ENCODE measurements at regions not wholly inside any gene's neighbourhood (a gene's known extent, or its start where the extent isn't known, plus 50 kb on each side); places are given as distances from the start of the nearest gene placed in this dataset.

DNA sequence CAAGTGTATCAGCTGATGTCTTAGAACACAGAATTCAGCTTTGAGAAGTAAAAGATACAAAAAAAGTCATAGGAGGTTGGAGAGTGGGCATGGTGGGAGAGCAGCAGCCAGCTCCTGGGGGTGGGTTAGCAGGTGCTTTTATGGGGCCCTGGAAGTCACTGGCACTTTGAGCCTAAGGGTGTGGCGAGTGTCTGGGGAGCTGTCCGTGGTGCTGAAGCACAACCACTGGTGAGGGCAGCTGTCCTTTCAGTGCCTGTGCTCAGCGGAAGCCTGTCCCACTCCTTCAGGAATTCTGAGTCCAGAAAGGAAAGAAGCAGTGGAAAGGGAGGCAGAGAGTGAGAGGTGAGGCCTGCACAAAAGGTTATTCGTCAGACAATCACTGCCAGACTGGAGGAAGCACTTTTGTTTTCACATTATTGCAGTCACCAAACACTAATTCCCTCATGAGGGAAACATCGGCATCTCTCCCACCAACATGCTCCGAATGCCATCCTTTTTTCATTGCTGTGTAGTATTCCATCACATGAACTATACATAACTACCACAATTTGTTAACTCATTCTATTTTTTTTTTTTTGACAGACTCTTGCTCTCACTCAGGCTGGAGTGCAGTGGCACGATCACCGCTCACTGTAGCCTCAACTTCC, 59.4 kb upstream of the RAPGEF1 start:
- H3K4me3 ChIP-seq: no peak overlapping the region
- H3K9me3 ChIP-seq: no peaks in the 10 kb centered on the region
- H3K27ac ChIP-seq (replicated peaks in 1 of 4): no peak overlapping the region
- WGBS: 52% methylated on average over 8 of the region's 8 CpGs
- DNase-seq (ENCODE audit: extremely low spot score): no peak
- no peaks in the 10 kb centered on the region for H3K4me1 ChIP-seq
- H3K36me3 ChIP-seq: no peaks in the 10 kb centered on the region
- peaks cover 0 to 47% (median 0%) of the 10 kb centered on the region in 4 donors for H3K27me3 ChIP-seq
- TF ChIP-seq, protein P1, sequence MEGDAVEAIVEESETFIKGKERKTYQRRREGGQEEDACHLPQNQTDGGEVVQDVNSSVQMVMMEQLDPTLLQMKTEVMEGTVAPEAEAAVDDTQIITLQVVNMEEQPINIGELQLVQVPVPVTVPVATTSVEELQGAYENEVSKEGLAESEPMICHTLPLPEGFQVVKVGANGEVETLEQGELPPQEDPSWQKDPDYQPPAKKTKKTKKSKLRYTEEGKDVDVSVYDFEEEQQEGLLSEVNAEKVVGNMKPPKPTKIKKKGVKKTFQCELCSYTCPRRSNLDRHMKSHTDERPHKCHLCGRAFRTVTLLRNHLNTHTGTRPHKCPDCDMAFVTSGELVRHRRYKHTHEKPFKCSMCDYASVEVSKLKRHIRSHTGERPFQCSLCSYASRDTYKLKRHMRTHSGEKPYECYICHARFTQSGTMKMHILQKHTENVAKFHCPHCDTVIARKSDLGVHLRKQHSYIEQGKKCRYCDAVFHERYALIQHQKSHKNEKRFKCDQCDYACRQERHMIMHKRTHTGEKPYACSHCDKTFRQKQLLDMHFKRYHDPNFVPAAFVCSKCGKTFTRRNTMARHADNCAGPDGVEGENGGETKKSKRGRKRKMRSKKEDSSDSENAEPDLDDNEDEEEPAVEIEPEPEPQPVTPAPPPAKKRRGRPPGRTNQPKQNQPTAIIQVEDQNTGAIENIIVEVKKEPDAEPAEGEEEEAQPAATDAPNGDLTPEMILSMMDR (IDR thresholded peaks at IDR 0.05): no peak
- TF ChIP-seq POLR2A (IDR thresholded peaks at IDR 0.05; ENCODE audit: low read depth) (no peak), EP300 (IDR thresholded peaks at IDR 0.05) (no peak), POLR2AphosphoS5 (IDR thresholded peaks at IDR 0.05) (no peak)
- intact Hi-C loops (cut with DNase I): no loop called here

DNA sequence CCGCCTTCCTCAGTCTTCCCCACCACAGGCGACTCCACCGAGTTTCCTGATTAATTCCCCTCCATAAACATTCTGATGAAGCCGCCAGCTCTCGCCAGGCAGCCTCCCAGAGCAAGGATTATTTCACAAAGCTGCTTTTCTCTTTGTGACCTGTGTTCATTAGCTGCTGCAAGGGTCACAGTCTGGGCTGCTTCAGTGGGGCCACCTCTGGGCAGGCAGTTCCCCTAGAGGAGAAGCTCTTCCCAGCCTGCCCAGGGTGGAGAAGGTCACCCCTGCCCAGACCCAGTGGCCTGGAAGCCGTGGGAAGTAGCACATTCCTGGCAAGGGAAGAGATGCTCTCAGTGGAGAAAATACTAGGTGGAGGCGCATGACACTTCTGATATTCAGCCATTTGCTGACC, 58.4 kb upstream of the RAPGEF1 start:
- Histone ChIP-seq H3K9me3 (no peaks in the 10 kb centered on the region), H3K4me1 (no peaks in the 10 kb centered on the region), H3K27me3 (peaks cover 0 to 45% (median 0%) of the 10 kb centered on the region in 4 donors), H3K27ac (replicated peaks in 1 of 4) (no peak overlapping the region), H3K4me3 (no peak overlapping the region), H3K36me3 (no peaks in the 10 kb centered on the region)
- TF ChIP-seq, protein P1 (IDR thresholded peaks at IDR 0.05): no peak
- no peak for TF ChIP-seq POLR2A (IDR thresholded peaks at IDR 0.05; ENCODE audit: low read depth)
- no peak for TF ChIP-seq POLR2AphosphoS5 (IDR thresholded peaks at IDR 0.05)
- TF ChIP-seq EP300 (IDR thresholded peaks at IDR 0.05): no peak
- WGBS: 61% methylated on average over 7 of the region's 7 CpGs
- intact Hi-C loops (cut with DNase I): no loop called here
- DNase-seq (ENCODE audit: extremely low spot score): no peak

DNA sequence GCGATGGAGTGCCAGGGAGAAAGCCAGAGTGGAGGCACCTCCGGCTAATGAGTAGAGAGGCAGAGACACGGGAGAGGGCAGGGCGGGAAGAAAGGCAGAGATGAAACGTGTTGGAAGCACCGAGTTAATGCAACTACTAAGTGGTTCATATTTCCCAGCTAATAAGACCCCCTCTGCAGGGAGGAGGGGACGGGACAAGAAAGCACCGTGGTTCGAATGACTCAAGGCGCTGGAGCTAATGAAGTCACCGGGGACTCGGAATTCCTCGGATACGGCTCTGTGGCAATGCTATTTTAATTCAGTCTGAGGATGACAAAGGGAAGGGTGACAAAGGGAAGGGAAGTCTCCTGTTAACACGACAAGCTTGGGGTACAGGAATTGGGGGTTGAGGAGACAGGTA, 54.5 kb upstream of the RAPGEF1 start:
- intact Hi-C loops (cut with DNase I): no loop called here
- H3K9me3 ChIP-seq: peaks cover 0 to 7% (median 3%) of the 10 kb centered on the region in 4 donors
- TF ChIP-seq, protein P1 (IDR thresholded peaks at IDR 0.05): no peak
- TF ChIP-seq POLR2AphosphoS5 (IDR thresholded peaks at IDR 0.05) (no peak), EP300 (IDR thresholded peaks at IDR 0.05) (no peak), POLR2A (IDR thresholded peaks at IDR 0.05; ENCODE audit: low read depth) (no peak)
- no peak overlapping the region for H3K4me3 ChIP-seq
- WGBS: 64% methylated on average over 15 of the region's 15 CpGs
- peaks cover 0 to 39% (median 0%) of the 10 kb centered on the region in 4 donors for H3K27me3 ChIP-seq
- H3K27ac ChIP-seq (replicated peaks in 1 of 4): no peak overlapping the region
- no peaks in the 10 kb centered on the region for H3K4me1 ChIP-seq
- no peaks in the 10 kb centered on the region for H3K36me3 ChIP-seq
- no peak for DNase-seq (ENCODE audit: extremely low spot score)

DNA sequence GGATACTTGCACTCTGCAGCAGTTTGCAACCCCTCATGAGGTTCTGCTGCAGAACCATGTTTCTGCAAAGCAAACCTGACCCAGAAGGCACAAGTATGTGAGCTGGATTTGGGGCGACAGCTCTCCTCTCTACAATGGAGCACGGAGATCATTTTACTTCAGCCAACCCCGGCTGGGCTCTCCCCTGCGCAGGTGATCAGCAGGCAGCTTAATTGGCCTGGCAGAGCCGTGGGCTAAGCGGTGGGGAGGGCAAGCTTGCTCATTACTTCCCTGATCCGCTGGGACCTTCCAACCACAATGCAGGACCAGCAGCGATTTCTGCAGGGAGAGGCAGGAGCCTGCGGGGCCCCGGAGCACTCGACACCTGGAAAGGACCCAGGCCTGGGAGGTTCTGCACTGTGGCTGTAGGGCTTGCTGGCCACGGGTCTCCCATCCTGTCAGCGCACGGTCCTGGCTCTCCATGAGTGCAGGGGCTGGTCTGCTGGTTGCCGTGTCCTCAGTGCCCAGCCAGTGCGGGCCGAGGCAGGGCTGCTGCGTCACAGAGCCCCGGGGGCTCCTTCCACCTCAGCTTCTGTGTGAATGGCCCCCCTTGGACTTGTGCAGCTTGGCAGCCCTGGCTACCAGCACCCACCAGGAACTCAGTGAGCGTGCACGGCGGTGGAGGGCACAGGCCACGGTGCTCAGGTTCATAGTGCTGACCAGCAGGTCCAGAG, 51.8 kb upstream of the RAPGEF1 start:
- H3K9me3 ChIP-seq: peaks cover 0 to 7% (median 3%) of the 10 kb centered on the region in 4 donors
- H3K4me3 ChIP-seq: no peak overlapping the region
- TF ChIP-seq POLR2AphosphoS5 (IDR thresholded peaks at IDR 0.05) (no peak), EP300 (IDR thresholded peaks at IDR 0.05) (no peak), POLR2A (IDR thresholded peaks at IDR 0.05; ENCODE audit: low read depth) (no peak)
- TF ChIP-seq, protein P1 (IDR thresholded peaks at IDR 0.05): no peak
- no peak overlapping the region for H3K27ac ChIP-seq (replicated peaks in 1 of 4)
- no peak for DNase-seq (ENCODE audit: extremely low spot score)
- 78% methylated on average over 9 of the region's 23 CpGs for WGBS
- H3K36me3 ChIP-seq: no peaks in the 10 kb centered on the region
- no peaks in the 10 kb centered on the region for H3K4me1 ChIP-seq
- intact Hi-C loops (cut with DNase I): no loop called here
- peaks cover 0 to 63% (median 3%) of the 10 kb centered on the region in 4 donors for H3K27me3 ChIP-seq
